ENCODE measurements at regions not wholly inside any gene's neighbourhood (a gene's known extent, or its start where the extent isn't known, plus 50 kb on each side); places are given as distances from the start of the nearest gene placed in this dataset.

GRCh38 chr9:129505270-129505902 is 115.5 kb downstream of the C9orf50 start:
- DNase-seq: peak; percentile 56
- Histone ChIP-seq H3K27me3 (ENCODE audit: control insufficient read depth, insufficient read depth, low read length) (peaks cover 2% of the 10 kb centered on the region; the same call in 1 of the 2 replicates), H3K4me3 (ENCODE audit: insufficient read depth, low read depth, low read length) (no peak overlapping the region), H3K36me3 (replicated peaks; ENCODE audit: control insufficient read depth, insufficient read depth, low read length) (no peaks in the 10 kb centered on the region)

GRCh38 chr9:129504404-129504803 is 116.5 kb downstream of the C9orf50 start:
- peaks cover 2% of the 10 kb centered on the region; the same call in 1 of the 2 replicates for H3K27me3 ChIP-seq (ENCODE audit: control insufficient read depth, insufficient read depth, low read length)
- peak; percentile 28 for DNase-seq
- H3K4me3 ChIP-seq (ENCODE audit: insufficient read depth, low read depth, low read length): no peak overlapping the region
- H3K36me3 ChIP-seq (replicated peaks; ENCODE audit: control insufficient read depth, insufficient read depth, low read length): no peaks in the 10 kb centered on the region

GRCh38 chr9:129501771-129502319 is 119.1 kb downstream of the C9orf50 start:
- Histone ChIP-seq H3K36me3 (replicated peaks; ENCODE audit: control insufficient read depth, insufficient read depth, low read length) (no peaks in the 10 kb centered on the region), H3K27me3 (ENCODE audit: control insufficient read depth, insufficient read depth, low read length) (no peaks in the 10 kb centered on the region; the same call in 1 of the 2 replicates), H3K4me3 (ENCODE audit: insufficient read depth, low read depth, low read length) (no peak overlapping the region)
- DNase-seq: peak; percentile 28

GRCh38 chr9:129500863-129501770 is 119.8 kb downstream of the C9orf50 start:
- H3K36me3 ChIP-seq (replicated peaks; ENCODE audit: control insufficient read depth, insufficient read depth, low read length): no peaks in the 10 kb centered on the region
- no peaks in the 10 kb centered on the region; the same call in 1 of the 2 replicates for H3K27me3 ChIP-seq (ENCODE audit: control insufficient read depth, insufficient read depth, low read length)
- H3K4me3 ChIP-seq (ENCODE audit: insufficient read depth, low read depth, low read length): no peak overlapping the region
- DNase-seq: peak; percentile 26

GRCh38 chr9:129500161-129500862 is 120.6 kb downstream of the C9orf50 start:
- no peak overlapping the region for H3K4me3 ChIP-seq (ENCODE audit: insufficient read depth, low read depth, low read length)
- DNase-seq: peak; percentile 78
- H3K27me3 ChIP-seq (ENCODE audit: control insufficient read depth, insufficient read depth, low read length): peaks cover 2% of the 10 kb centered on the region; the same call in 1 of the 2 replicates
- H3K36me3 ChIP-seq (replicated peaks; ENCODE audit: control insufficient read depth, insufficient read depth, low read length): no peaks in the 10 kb centered on the region

- H3K27me3 ChIP-seq (ENCODE audit: control insufficient read depth, insufficient read depth, low read length): peaks cover 6% of the 10 kb centered on the region; the same call in 1 of the 2 replicates
- H3K36me3 ChIP-seq (replicated peaks; ENCODE audit: control insufficient read depth, insufficient read depth, low read length): no peaks in the 10 kb centered on the region
- peak; percentile 28 for DNase-seq
- H3K4me3 ChIP-seq (ENCODE audit: insufficient read depth, low read depth, low read length): no peak overlapping the region
Measured at GRCh38 chr9:129498451-129499384, 122.2 kb downstream of the C9orf50 start.

- Histone ChIP-seq H3K4me3 (ENCODE audit: insufficient read depth, low read depth, low read length) (no peak overlapping the region), H3K27me3 (ENCODE audit: control insufficient read depth, insufficient read depth, low read length) (peaks cover 6% of the 10 kb centered on the region; the same call in 1 of the 2 replicates), H3K36me3 (replicated peaks; ENCODE audit: control insufficient read depth, insufficient read depth, low read length) (no peaks in the 10 kb centered on the region)
- DNase-seq: peak; percentile 45
Measured at GRCh38 chr9:129497813-129498450, 123.0 kb downstream of the C9orf50 start.

- H3K27me3 ChIP-seq (ENCODE audit: control insufficient read depth, insufficient read depth, low read length): peaks cover 6% of the 10 kb centered on the region; the same call in 1 of the 2 replicates
- DNase-seq: peak; percentile 94
- peak overlapping the region; percentile 58 for H3K4me3 ChIP-seq (ENCODE audit: insufficient read depth, low read depth, low read length)
- no peaks in the 10 kb centered on the region for H3K36me3 ChIP-seq (replicated peaks; ENCODE audit: control insufficient read depth, insufficient read depth, low read length)
Measured at GRCh38 chr9:129497005-129497812, 123.7 kb downstream of the C9orf50 start.

- Histone ChIP-seq H3K27me3 (ENCODE audit: control insufficient read depth, insufficient read depth, low read length) (peaks cover 6% of the 10 kb centered on the region; the same call in 1 of the 2 replicates), H3K36me3 (replicated peaks; ENCODE audit: control insufficient read depth, insufficient read depth, low read length) (no peaks in the 10 kb centered on the region), H3K4me3 (ENCODE audit: insufficient read depth, low read depth, low read length) (peak overlapping the region; percentile 58)
- DNase-seq: peak; percentile 95
Measured at GRCh38 chr9:129496473-129497004, 124.4 kb downstream of the C9orf50 start.

- Histone ChIP-seq H3K27me3 (ENCODE audit: control insufficient read depth, insufficient read depth, low read length) (peaks cover 6% of the 10 kb centered on the region; the same call in 1 of the 2 replicates), H3K4me3 (ENCODE audit: insufficient read depth, low read depth, low read length) (peak overlapping the region; percentile 58), H3K36me3 (replicated peaks; ENCODE audit: control insufficient read depth, insufficient read depth, low read length) (no peaks in the 10 kb centered on the region)
- peak; percentile 100 for DNase-seq
Measured at GRCh38 chr9:129495620-129496472, 125.1 kb downstream of the C9orf50 start.

- Histone ChIP-seq H3K36me3 (replicated peaks; ENCODE audit: control insufficient read depth, insufficient read depth, low read length) (no peaks in the 10 kb centered on the region), H3K27me3 (ENCODE audit: control insufficient read depth, insufficient read depth, low read length) (peaks cover 14% of the 10 kb centered on the region; the same call in 1 of the 2 replicates), H3K4me3 (ENCODE audit: insufficient read depth, low read depth, low read length) (no peak overlapping the region)
- peak; percentile 70 for DNase-seq
Measured at GRCh38 chr9:129494113-129494789, 126.7 kb downstream of the C9orf50 start.

Data from H7 (cell line).